ENCODE measurements at regions not wholly inside any gene's neighbourhood (a gene's known extent, or its start where the extent isn't known, plus 50 kb on each side); places are given as distances from the start of the nearest gene placed in this dataset.

- Histone ChIP-seq H3K27me3 (no peaks in the 10 kb centered on the region), H3K36me3 (no peaks in the 10 kb centered on the region), H3K4me1 (ENCODE audit: insufficient read depth) (no peaks in the 10 kb centered on the region), H3K27ac (no peak overlapping the region), H3K4me3 (no peak overlapping the region), H3K9me3 (no peaks in the 10 kb centered on the region)
- DNase-seq: no peak
- WGBS, 3 donors: 69 to 75% (median 69%) methylated on average over 13 of the region's 13 CpGs
- intact Hi-C loops (cut with DNase I): loop anchor here in 1 of 4 donors (2.0 kb wide), 1 partner anchor 20 kb away; no protein-coding TSS in a partner anchor
- TF ChIP-seq POLR2A (IDR thresholded peaks at IDR 0.05): no peak
- no peak for TF ChIP-seq EP300 (IDR thresholded peaks at IDR 0.05)
- TF ChIP-seq CTCF (IDR thresholded peaks at IDR 0.05): no peak
Measured at GRCh38 chr22:48870436-48870835, 957.2 kb downstream of the BRD1 start.

GRCh38 chr22:48869788-48870187, 957.9 kb downstream of the BRD1 start:
- Histone ChIP-seq H3K4me1 (ENCODE audit: insufficient read depth) (no peaks in the 10 kb centered on the region), H3K27me3 (no peaks in the 10 kb centered on the region), H3K27ac (no peak overlapping the region), H3K36me3 (no peaks in the 10 kb centered on the region), H3K9me3 (no peaks in the 10 kb centered on the region), H3K4me3 (no peak overlapping the region)
- DNase-seq: no peak
- WGBS, 3 donors: 88 to 91% (median 90%) methylated on average over 5 of the region's 5 CpGs
- intact Hi-C loops (cut with DNase I): loop anchor here in 1 of 4 donors (2.0 kb wide), 1 partner anchor 21 kb away; no protein-coding TSS in a partner anchor
- no peak for TF ChIP-seq POLR2A (IDR thresholded peaks at IDR 0.05)
- no peak for TF ChIP-seq CTCF (IDR thresholded peaks at IDR 0.05)
- TF ChIP-seq EP300 (IDR thresholded peaks at IDR 0.05): no peak

GRCh38 chr22:48869161-48869560, 958.5 kb downstream of the BRD1 start:
- H3K27ac ChIP-seq: no peak overlapping the region
- H3K4me3 ChIP-seq: no peak overlapping the region
- no peaks in the 10 kb centered on the region for H3K36me3 ChIP-seq
- no peaks in the 10 kb centered on the region for H3K27me3 ChIP-seq
- DNase-seq: no peak
- H3K4me1 ChIP-seq (ENCODE audit: insufficient read depth): no peaks in the 10 kb centered on the region
- intact Hi-C loops (cut with DNase I): no loop called here
- TF ChIP-seq POLR2A (IDR thresholded peaks at IDR 0.05) (no peak), EP300 (IDR thresholded peaks at IDR 0.05) (no peak)
- H3K9me3 ChIP-seq: no peaks in the 10 kb centered on the region
- 85 to 87% (median 86%) methylated on average over 12 of the region's 12 CpGs for WGBS, 3 donors

GRCh38 chr22:48868554-48868953, 959.1 kb downstream of the BRD1 start:
- H3K27ac ChIP-seq: no peak overlapping the region
- H3K9me3 ChIP-seq: no peaks in the 10 kb centered on the region
- H3K4me3 ChIP-seq: no peak overlapping the region
- intact Hi-C loops (cut with DNase I): no loop called here
- H3K36me3 ChIP-seq: no peaks in the 10 kb centered on the region
- no peaks in the 10 kb centered on the region for H3K4me1 ChIP-seq (ENCODE audit: insufficient read depth)
- WGBS, 3 donors: 41 to 59% (median 45%) methylated on average over 6 of the region's 6 CpGs
- H3K27me3 ChIP-seq: no peaks in the 10 kb centered on the region
- TF ChIP-seq POLR2A (IDR thresholded peaks at IDR 0.05): no peak
- DNase-seq: no peak

GRCh38 chr22:48867891-48868290, 959.8 kb downstream of the BRD1 start:
- no peaks in the 10 kb centered on the region for H3K36me3 ChIP-seq
- 54 to 71% (median 64%) methylated on average over 10 of the region's 10 CpGs for WGBS, 3 donors
- intact Hi-C loops (cut with DNase I): no loop called here
- no peaks in the 10 kb centered on the region for H3K27me3 ChIP-seq
- H3K4me3 ChIP-seq: no peak overlapping the region
- no peak for DNase-seq
- H3K4me1 ChIP-seq (ENCODE audit: insufficient read depth): no peaks in the 10 kb centered on the region
- H3K27ac ChIP-seq: no peak overlapping the region
- H3K9me3 ChIP-seq: no peaks in the 10 kb centered on the region
- no peak for TF ChIP-seq POLR2A (IDR thresholded peaks at IDR 0.05)
- no peak for TF ChIP-seq EP300 (IDR thresholded peaks at IDR 0.05)
- no peak for TF ChIP-seq CTCF (IDR thresholded peaks at IDR 0.05)
